Peyer's patch (tissue), 4 donors: ENCODE measurements at regions not wholly inside any gene's neighbourhood (a gene's known extent, or its start where the extent isn't known, plus 50 kb on each side); places are given as distances from the start of the nearest gene placed in this dataset.

Experiments used
- CTCF ChIP-seq, 6 experiments: fragments of 450-650 bp in 4 of 6; fragments of 200-600 bp in 2 of 6; sonication (generic) in 1 of 6; IDR thresholded peaks; one replicate each; pipeline ENCODE4 v1.5.1; 2017 to 2019; ENCODE audit warnings: antibody characterized with exemption in 6 of 6, mild to moderate bottlenecking in 3 of 6, moderate library complexity in 1 of 6
- POLR2A ChIP-seq, 2 donors: fragments of 450-650 bp; IDR thresholded peaks; one replicate each; pipeline ENCODE4 v1.5.1; 2017; ENCODE audit warnings: antibody characterized with exemption in 2 of 2, mild to moderate bottlenecking in 2 of 2, moderate library complexity in 2 of 2

- TF ChIP-seq CTCF (IDR thresholded peaks at IDR 0.05) (no peak), POLR2A (IDR thresholded peaks at IDR 0.05) (no peak)
These were observed 317.1 kb upstream of the FERMT1 start for GRCh38 chr20:6439737-6440442.
